ENCODE measurements at regions not wholly inside any gene's neighbourhood (a gene's known extent, or its start where the extent isn't known, plus 50 kb on each side); places are given as distances from the start of the nearest gene placed in this dataset.
A peak's percentile ranks its signal among the peaks of the same experiment; 100 is the strongest.

DNA sequence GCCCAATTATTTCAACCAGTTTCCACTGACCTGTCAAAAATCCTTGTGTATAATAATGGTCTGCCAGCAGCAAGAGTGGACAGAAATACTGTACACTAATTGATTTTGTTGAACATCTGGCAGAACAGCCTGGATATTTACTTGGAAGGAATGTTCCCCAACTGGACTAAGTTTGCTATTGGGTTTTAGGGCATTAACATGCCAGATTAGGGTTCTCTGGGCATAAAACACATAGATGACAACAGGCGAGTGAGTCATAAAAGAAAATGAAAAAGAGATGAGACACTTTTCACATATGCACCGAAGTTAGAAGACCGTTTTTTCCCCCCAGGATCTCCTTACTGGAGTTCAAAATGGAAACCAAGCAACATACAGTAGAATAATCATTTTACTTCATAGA lies 236.3 kb upstream of the NAV3 start:
- no peak overlapping the region for H3K27ac ChIP-seq
- no peak overlapping the region for H3K4me3 ChIP-seq
- no peaks in the 10 kb centered on the region for H3K27me3 ChIP-seq (ENCODE audit: low read depth)
- no peaks in the 10 kb centered on the region for H3K9me3 ChIP-seq
- no peaks in the 10 kb centered on the region for H3K4me1 ChIP-seq
- H3K36me3 ChIP-seq, result no peaks in the 10 kb centered on the region
- TF ChIP-seq, protein P1, sequence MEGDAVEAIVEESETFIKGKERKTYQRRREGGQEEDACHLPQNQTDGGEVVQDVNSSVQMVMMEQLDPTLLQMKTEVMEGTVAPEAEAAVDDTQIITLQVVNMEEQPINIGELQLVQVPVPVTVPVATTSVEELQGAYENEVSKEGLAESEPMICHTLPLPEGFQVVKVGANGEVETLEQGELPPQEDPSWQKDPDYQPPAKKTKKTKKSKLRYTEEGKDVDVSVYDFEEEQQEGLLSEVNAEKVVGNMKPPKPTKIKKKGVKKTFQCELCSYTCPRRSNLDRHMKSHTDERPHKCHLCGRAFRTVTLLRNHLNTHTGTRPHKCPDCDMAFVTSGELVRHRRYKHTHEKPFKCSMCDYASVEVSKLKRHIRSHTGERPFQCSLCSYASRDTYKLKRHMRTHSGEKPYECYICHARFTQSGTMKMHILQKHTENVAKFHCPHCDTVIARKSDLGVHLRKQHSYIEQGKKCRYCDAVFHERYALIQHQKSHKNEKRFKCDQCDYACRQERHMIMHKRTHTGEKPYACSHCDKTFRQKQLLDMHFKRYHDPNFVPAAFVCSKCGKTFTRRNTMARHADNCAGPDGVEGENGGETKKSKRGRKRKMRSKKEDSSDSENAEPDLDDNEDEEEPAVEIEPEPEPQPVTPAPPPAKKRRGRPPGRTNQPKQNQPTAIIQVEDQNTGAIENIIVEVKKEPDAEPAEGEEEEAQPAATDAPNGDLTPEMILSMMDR (IDR thresholded peaks at IDR 0.05), result no peak
- intact Hi-C loops (cut with DNase I), result no loop called here
- DNase-seq (no peak), ATAC-seq (no peak)

DNA sequence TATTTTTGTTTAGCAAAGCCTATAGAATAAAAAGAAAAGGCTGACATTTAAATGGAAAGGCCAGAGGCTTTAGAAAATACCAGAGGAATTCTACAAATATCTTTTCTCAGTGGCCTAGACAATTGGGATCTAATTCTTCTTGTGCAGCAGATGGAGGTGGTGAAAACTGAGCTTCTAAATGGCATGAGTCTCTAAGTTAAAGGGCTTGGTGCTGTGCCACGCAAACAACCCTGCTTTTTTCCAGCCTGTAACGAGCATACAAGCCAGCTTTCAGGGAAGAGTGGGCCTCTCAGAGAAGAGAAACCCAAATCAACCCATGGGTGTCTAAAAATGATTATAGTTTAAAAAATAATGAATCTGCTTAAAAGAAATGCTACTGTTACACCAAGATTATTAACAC lies 237.9 kb upstream of the NAV3 start:
- H3K4me1 ChIP-seq, result no peaks in the 10 kb centered on the region
- no peaks in the 10 kb centered on the region for H3K36me3 ChIP-seq
- DNase-seq (no peak), ATAC-seq (no peak)
- intact Hi-C loops (cut with DNase I), result no loop called here
- no peak overlapping the region for H3K4me3 ChIP-seq
- H3K27ac ChIP-seq, result no peak overlapping the region
- no peaks in the 10 kb centered on the region for H3K27me3 ChIP-seq (ENCODE audit: low read depth)
- TF ChIP-seq, protein P1 (IDR thresholded peaks at IDR 0.05), result no peak
- no peaks in the 10 kb centered on the region for H3K9me3 ChIP-seq

DNA sequence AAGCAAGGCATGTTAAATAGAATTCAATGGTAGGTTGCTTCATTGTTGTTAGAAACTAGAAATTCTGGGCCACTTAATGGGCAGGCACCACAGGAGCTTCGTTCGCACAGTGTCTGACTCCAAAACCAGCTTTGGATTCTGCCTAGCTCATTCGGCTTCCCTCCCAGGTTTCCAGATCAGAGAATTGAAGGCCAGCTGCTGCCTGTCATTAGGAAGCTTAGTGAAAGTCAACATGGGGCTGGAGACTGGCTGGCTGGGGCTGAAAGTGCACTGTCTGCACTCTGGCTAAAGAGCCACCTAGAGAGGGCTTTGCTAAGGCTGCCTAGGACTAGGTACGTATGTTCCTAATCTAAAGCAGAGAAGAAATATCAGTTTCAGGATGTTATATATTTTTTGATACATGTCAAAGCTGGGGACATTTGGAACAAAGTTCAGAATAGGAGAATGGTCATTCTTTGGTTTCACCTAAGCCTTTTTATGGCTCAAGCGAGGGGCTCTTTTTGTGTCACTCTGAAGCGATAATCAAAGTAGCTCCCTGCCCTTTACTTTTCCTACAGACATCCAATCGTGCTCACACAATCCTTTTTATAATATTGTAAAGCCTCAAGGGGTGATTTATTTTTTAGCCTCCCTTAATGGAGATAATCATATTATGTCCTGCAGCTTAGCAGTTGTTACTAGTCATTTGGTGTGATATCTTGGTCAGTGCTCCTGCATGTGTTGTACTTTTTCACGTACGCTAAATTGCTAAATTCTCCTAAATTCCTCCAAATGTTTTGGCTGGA lies 238.5 kb upstream of the NAV3 start:
- intact Hi-C loops (cut with DNase I), result no loop called here
- TF ChIP-seq, protein P1 (IDR thresholded peaks at IDR 0.05), result no peak
- DNase-seq, result no peak
- no peaks in the 10 kb centered on the region for H3K9me3 ChIP-seq
- H3K36me3 ChIP-seq, result no peaks in the 10 kb centered on the region
- no peak overlapping the region for H3K4me3 ChIP-seq
- H3K27me3 ChIP-seq (ENCODE audit: low read depth), result no peaks in the 10 kb centered on the region
- no peak for ATAC-seq
- no peak overlapping the region for H3K27ac ChIP-seq
- no peaks in the 10 kb centered on the region for H3K4me1 ChIP-seq

DNA sequence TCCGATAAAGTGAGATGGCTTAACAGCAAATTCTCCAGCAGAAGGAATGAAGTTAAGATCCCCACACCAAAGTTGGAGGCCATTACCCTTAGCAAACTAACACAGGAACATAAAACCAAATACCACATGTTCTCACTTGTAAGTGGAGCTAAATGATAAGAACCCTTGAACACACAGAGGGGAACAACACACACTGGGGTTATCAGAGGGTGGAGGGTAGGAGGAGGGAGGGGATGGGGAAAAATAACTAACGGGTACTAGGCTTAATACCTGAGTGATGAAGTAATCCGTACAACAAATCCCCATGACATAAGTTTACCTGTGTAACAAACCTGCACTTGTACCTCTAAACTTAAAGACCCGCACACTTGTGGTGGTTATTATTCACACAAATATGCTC lies 240.4 kb upstream of the NAV3 start:
- H3K4me1 ChIP-seq, result no peaks in the 10 kb centered on the region
- H3K27ac ChIP-seq, result no peak overlapping the region
- H3K36me3 ChIP-seq, result no peaks in the 10 kb centered on the region
- DNase-seq, result no peak
- intact Hi-C loops (cut with DNase I), result no loop called here
- no peaks in the 10 kb centered on the region for H3K9me3 ChIP-seq
- H3K4me3 ChIP-seq, result no peak overlapping the region
- ATAC-seq, result peak; percentile 23 to 54
- no peaks in the 10 kb centered on the region for H3K27me3 ChIP-seq (ENCODE audit: low read depth)
- TF ChIP-seq, protein P1 (IDR thresholded peaks at IDR 0.05), result no peak

DNA sequence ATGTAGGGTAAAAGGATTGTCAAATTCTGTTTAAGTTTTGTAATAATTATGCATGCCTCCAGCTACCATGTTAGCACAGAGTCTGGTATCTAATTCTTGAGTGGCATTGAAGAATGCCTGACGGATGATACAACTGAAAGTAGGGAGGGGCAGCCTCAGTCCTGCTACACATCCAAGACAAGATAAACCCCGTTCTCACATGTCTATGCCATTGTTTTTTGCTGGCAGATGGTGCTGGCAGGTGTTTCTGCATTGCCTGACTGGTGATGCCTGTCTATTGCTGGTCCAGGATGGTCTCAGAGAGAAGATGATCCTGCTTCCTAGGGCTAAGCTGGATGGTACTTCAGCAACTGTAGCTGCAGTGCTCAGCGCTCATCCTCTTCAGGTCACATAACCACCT lies 245.8 kb upstream of the NAV3 start:
- Histone ChIP-seq H3K4me3 (no peak overlapping the region), H3K27me3 (ENCODE audit: low read depth) (no peaks in the 10 kb centered on the region), H3K27ac (no peak overlapping the region), H3K4me1 (no peaks in the 10 kb centered on the region), H3K36me3 (no peaks in the 10 kb centered on the region), H3K9me3 (no peaks in the 10 kb centered on the region)
- intact Hi-C loops (cut with DNase I), result no loop called here
- no peak for DNase-seq
- ATAC-seq, result no peak
- TF ChIP-seq, protein P1 (IDR thresholded peaks at IDR 0.05), result no peak

Data from lower lobe of right lung (tissue), 2 donors.